ENCODE measurements at regions not wholly inside any gene's neighbourhood (a gene's known extent, or its start where the extent isn't known, plus 50 kb on each side); places are given as distances from the start of the nearest gene placed in this dataset.

- no peak for DNase-seq (ENCODE audit: low read depth in 1 of 2, low spot score in 1 of 2)
These were observed 923.5 kb downstream of the ADGRL2 start for GRCh38 chr1:82724246-82724645.

GRCh38 chr1:82722608-82723007 lies 921.9 kb downstream of the ADGRL2 start:
- no peak for DNase-seq (ENCODE audit: low read depth in 1 of 2, low spot score in 1 of 2)

DNA sequence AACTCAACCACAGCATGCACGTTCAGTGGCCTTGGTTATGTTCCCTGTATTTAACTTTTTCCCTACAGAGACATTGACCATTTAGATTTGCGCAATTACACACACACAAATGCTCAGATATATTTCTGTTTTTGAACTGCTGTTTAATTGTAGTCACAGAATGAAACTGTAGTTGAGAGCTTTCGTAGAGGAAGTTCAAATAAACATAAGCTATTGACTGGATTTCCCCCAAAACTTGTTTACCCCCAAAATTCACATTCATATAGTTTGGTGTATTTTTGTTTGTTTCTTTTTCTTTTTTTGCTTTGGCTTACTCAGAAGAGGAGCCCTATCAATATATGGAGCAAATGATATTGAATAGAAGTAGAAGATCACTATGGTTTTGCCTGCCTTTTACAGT lies 921.0 kb downstream of the ADGRL2 start:
- DNase-seq (ENCODE audit: low read depth in 1 of 2, low spot score in 1 of 2): no peak

DNA sequence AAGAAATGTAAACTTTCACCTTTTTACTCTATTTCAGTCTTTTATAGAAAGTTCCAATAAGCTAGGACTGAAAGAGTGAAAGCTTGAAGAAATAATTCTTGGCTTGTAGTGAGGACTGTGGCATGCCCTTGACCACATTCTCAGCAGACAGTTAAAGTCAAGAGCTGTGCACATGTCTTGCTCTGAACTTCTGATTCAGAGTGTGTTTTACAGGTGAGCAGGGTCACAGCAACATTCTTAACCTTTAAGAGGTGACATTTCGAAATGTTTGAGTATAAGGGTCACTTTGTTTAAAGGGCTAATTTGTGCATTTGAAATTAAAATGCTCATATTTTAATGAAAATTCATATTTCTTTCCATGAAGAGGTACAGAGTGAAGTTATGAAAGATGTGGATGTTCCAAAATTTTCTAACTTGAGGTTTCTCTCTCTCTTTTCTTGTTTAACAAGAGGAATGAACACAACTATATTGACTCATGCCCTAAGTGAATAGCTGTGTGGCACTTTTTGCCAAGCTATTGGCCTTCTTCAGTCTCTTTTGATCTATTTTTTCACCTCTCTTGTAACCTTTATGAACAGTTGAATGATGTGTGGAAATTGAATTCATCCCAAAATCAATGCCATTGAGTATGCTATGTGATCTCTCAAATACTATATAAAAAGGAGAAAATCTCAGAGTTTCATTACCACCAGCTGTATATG lies 918.1 kb downstream of the ADGRL2 start:
- no peak for DNase-seq (ENCODE audit: low read depth in 1 of 2, low spot score in 1 of 2)

- no peak for DNase-seq (ENCODE audit: low read depth in 1 of 2, low spot score in 1 of 2)
These were observed 909.4 kb downstream of the ADGRL2 start for GRCh38 chr1:82710091-82710490.

DNA sequence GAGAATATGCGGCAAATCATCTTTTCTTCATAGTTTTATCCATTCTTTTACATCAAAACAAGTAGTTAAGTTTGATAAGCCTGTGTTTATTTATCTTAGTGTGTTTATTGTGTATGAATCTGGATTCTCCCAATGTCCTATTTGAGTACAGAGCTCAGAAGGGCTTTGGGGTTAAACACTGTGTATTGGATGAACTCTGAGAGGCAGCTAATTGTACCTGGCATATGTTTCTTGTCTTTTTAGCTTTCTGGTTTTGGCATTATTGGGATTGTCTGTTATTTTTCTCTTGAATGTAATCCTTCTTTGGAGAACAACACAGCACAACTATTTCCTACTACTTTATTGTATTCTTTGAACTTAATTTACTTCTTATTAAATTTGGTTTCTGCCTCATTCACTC lies 906.9 kb downstream of the ADGRL2 start:
- DNase-seq (ENCODE audit: low read depth in 1 of 2, low spot score in 1 of 2): no peak

GRCh38 chr1:82706741-82707140 lies 906.0 kb downstream of the ADGRL2 start:
- no peak for DNase-seq (ENCODE audit: low read depth in 1 of 2, low spot score in 1 of 2)

GRCh38 chr1:82704966-82705365 lies 904.2 kb downstream of the ADGRL2 start:
- no peak for DNase-seq (ENCODE audit: low read depth in 1 of 2, low spot score in 1 of 2)

DNA sequence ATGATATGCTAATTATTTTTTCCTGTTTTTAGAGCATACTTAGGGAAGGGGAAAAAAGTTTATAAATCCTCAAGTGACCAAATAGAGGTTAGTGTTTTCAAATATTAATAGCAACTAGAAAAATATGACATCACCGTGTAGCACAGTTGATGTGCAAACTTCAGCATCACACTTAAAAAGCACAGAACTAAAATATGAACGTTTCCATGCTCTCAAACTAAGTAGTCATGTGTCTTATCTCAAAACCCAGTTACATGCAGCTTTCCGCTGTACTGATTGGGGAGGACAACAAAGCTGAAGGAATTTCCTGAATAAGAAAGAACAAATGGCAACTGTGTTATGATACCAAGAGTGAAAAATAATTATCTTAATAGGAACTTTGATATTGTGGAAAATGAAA lies 903.7 kb downstream of the ADGRL2 start:
- no peak for DNase-seq (ENCODE audit: low read depth in 1 of 2, low spot score in 1 of 2)

GRCh38 chr1:82703951-82704350 lies 903.2 kb downstream of the ADGRL2 start:
- no peak for DNase-seq (ENCODE audit: low read depth in 1 of 2, low spot score in 1 of 2)

GRCh38 chr1:82700476-82700875 lies 899.7 kb downstream of the ADGRL2 start:
- DNase-seq (ENCODE audit: low read depth in 1 of 2, low spot score in 1 of 2): no peak

GRCh38 chr1:82697965-82698364 lies 897.2 kb downstream of the ADGRL2 start:
- no peak for DNase-seq (ENCODE audit: low read depth in 1 of 2, low spot score in 1 of 2)

- no peak for DNase-seq (ENCODE audit: low read depth in 1 of 2, low spot score in 1 of 2)
These were observed 894.7 kb downstream of the ADGRL2 start for GRCh38 chr1:82695443-82695842.

GRCh38 chr1:82690411-82690810 lies 889.7 kb downstream of the ADGRL2 start:
- DNase-seq (ENCODE audit: low read depth in 1 of 2, low spot score in 1 of 2): no peak

DNA sequence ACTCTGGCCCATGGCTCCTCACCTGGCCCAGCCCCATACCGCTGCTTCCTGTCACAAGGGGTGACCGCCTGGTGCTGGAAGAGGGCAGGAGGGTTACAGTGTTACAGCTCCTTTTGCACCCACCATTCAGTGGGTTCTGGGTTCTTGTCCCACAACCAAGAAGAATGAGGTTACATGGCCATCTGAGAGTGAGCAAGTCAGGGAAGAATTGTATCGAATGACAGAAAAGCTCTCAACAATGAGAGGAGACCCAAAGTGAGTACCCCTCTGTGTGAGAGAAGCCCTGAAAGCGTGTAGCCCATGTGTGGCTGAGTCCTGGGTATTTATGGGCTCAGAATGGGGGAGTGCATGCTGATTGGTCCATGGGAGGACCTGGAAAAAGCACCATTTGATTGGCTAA lies 888.5 kb downstream of the ADGRL2 start:
- no peak for DNase-seq (ENCODE audit: low read depth in 1 of 2, low spot score in 1 of 2)

DNA sequence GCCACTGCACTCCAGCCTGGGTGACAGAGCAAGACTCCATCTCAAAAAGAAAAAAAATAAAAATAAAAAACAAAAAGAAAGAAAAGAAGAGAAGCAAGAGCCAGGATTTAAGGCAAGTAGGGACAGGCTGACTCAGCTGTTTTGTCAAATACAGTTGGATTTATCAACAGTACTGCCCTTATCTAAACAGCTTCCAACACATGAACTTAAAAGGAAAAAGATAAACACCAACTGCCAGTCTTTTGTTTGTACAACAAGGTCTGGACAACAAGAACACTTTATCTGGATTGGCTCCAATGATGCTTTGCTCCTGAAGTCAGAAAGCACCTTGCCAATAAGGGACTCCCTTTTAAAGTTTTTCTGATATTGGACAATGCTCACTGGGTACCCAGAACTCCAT lies 886.0 kb downstream of the ADGRL2 start:
- no peak for DNase-seq (ENCODE audit: low read depth in 1 of 2, low spot score in 1 of 2)

- no peak for DNase-seq (ENCODE audit: low read depth in 1 of 2, low spot score in 1 of 2)
These were observed 846.2 kb downstream of the ADGRL2 start for GRCh38 chr1:82646888-82647287.

DNA sequence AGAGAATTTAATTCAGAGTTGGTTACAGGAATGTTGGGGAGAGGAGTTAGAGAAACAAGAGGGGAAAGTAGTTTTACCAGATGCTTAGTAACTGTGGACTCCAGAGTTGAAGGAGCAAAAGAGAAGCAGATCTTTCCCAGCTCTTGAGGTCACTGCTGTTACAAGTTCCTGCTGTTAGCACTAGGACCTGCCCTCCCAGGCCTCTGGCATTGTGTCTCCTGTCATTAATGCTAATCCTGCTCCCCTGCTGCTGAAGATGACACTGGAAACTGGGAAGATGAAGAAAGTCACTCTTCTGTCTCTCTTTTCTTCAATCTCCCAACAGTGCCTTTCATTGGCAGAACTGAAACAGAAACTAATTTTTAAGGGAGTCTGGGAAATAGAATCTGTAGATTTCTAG lies 845.6 kb downstream of the ADGRL2 start:
- no peak for DNase-seq (ENCODE audit: low read depth in 1 of 2, low spot score in 1 of 2)

- DNase-seq (ENCODE audit: low read depth in 1 of 2, low spot score in 1 of 2): no peak
These were observed 843.6 kb downstream of the ADGRL2 start for GRCh38 chr1:82644186-82644915.

DNA sequence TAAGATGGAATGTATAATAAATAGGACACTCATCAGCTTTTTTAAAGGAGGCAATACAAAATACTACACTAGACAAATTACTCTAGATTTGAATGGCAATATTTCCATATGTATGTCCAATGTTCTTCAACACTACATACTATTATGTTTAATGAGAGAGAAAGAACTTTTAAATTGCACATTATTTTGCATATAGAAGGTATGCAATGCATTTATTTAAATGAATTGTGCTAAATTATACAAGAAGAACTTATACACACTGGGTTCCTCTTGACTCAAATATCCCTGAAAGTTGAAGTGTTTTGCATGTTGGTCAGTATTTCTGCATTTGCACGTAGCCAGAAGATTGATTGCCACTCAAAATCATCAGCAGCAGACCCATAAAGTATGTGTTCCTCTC lies 839.6 kb downstream of the ADGRL2 start:
- DNase-seq (ENCODE audit: low read depth in 1 of 2, low spot score in 1 of 2): no peak

GRCh38 chr1:82634266-82634665 lies 833.5 kb downstream of the ADGRL2 start:
- DNase-seq (ENCODE audit: low read depth in 1 of 2, low spot score in 1 of 2): no peak

- no peak for DNase-seq (ENCODE audit: low read depth in 1 of 2, low spot score in 1 of 2)
These were observed 831.4 kb downstream of the ADGRL2 start for GRCh38 chr1:82632155-82632554.

- no peak for DNase-seq (ENCODE audit: low read depth in 1 of 2, low spot score in 1 of 2)
These were observed 828.2 kb downstream of the ADGRL2 start for GRCh38 chr1:82628887-82629286.

Data from activated CD4-positive, alpha-beta T cell treated with anti-CD3 and anti-CD28 coated beads, Interleukin-2, amount 50 U/mL, for 24 hours (primary cell).